ENCODE measurements at regions not wholly inside any gene's neighbourhood (a gene's known extent, or its start where the extent isn't known, plus 50 kb on each side); places are given as distances from the start of the nearest gene placed in this dataset.
A peak's percentile ranks its signal among the peaks of the same experiment; 100 is the strongest.

DNA sequence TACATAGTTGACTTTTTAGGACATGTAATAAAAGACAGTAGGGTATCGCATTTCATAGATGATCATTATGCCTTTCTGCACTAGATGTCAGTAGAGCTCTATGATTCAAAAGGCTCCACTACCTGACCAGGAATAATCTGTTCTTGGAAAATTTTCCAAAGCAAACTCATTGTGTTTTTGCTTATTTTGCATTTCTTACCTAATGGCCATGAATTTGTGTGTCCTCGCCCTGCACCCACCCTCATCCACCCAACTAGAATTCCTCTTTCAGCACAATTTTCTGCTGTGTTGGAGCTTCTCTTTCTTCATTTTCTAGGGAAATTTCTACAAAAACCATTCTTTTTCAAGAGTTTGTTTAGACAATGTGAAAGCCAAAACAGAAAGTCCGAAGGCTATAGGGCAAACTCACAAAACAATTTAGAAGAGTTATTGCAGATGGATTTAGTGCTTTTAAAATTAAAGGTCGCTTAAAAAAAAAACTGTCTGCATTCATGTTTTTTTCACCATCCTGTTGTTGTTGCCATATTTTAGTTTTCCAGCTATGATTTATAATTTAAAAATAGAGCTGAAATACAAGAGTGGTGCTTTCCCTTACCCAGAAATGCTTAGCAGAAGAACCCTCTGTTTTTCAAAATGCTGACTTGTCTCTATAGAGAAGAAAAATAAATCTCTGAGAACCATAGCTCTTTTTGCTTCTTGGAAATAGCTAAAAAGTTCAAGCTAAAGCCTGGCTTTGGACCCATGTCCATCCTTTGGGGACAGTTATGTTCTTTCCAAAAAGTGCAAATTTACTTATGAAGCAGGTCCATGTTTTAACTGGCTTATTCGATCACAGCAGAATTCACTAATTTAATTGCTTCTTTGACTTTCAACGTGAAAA lies 183.7 kb downstream of the SPATA18 start:
- DNase-seq, result peak in 1 of 2 donors; percentile 59

DNA sequence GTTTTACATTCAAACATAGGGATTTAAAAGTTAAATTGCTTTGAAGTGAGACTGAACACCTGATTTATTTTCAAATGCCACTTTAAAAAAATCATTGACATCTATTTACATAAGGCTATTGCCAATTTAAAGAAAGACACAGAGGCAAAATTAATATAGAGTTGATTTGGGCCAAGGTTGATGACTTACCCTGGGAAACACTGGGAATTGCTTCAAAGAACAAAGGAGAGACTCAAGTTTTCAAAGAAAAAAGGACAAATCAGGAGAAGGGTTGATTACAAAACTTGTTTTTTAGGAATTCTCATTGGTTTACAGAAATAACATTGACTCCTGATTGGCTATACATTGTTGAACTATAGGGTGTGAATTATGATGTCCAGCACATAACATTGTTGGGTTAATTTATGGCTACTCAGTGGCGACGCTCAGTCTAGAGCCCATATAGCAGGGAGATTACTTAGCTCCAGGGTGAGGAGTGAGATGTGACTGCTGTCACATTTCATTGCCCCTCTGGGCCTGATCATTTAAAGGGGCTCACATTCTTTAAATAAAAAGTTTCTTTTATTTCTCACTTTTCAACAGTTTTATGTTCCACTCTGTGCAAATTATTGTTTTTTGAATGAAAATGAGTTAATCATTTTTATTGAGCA lies 184.6 kb downstream of the SPATA18 start:
- DNase-seq, result no peak

DNA sequence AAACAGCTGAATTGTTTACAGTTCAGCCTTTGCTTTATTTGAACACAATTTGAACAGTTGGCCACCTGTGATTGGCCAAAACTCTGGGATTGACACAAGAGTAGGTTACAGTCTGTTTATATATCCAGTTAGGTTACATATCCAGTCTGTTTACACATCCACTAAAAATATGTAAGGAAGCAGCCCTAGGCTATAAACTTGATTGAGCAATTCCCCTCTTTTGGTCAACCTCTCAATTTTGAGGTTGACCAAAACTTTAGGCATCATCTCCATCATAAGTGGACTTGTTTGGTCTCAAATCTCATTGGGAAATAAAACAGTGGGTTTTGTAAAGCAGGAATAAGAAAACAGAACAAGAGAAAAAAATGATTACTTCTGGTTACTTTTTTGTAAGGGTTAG lies 190.8 kb downstream of the SPATA18 start:
- no peak for DNase-seq

DNA sequence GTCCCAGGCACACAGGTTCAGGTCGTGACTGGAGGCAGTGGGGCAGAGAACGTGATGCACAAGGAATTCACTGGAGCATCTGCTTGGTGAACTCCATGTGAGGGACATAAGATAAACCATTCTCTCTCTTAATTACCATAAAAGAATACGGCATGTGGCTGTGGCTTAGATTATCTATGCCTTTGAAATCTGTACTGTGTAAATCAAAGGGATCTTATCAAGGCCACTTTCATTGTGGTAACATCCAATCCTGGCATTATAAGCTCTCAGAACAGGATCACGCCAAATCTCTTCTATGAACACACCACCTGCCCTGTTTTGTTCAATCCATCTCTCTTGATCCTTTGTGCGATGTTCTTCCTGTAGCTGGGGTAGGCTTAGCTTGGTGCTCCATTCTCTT lies 192.3 kb downstream of the SPATA18 start:
- no peak for DNase-seq

DNA sequence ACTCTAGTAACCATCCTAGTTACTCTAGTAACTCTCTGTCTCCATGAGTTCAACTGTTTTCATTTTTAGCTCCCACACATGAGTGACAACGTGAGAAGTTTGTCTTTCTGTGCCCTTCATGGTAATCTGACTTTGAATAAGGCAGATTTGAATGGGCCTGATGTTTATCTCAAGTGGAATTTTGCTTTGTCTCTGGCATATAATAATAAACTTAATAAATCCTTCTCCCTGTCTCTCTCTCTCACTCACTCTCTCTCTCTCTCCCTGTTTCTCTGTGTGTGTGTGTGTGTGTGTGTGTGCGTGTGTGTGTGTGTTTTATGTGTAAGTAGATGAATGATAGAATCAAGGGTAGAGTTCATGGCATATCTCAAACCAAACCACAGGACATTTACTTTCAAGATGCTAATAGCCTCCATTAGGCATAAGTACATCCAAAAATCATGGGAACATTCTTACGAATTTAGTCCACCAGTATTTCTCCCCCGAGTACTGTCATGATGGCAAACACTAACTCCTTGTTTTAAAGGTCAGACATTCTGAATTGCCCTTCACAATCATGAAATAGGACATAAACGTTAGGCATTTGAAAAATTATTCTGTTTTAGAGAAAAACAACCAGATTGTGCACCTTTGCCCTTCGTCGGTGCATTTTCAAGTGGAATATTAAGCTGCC lies 193.1 kb downstream of the SPATA18 start:
- no peak for DNase-seq

DNA sequence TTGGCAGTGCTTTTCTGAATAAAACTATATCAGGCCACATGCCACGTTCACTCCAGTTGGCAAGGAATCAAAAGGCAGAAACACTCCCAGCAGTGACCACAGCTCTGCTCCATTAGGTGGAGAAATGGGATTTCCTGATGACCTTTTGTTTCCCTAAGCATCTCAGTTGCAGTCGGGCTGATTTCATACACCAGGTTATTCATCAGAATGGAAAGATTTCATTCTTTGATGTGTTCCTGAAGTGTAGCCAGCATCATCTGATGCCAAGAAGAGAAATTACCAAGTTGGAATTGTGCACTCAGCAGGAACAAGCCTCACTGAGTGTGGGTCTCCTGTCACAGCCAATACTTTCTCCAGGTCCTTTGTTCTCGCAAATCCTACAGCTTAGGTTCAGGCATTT lies 193.7 kb downstream of the SPATA18 start:
- no peak for DNase-seq

DNA sequence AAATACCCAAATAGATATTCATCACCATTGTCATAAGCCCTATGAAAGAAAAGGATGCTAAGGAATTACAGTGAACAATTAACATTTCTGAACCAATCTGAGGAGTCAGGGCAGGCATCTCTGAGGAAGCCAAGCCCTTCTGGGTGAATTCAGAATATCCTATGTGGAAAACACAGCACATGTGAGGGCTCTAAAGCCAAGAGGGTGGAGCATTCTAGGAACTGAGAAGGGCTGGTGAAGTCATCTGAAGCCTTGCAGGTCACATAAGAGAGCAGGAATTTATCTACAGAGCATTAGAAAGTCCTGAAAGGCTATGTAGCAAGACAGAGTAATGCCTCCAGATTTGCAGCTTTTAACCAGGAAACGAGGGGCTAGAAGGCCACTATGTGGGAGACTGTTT lies 195.7 kb downstream of the SPATA18 start:
- no peak for DNase-seq

DNA sequence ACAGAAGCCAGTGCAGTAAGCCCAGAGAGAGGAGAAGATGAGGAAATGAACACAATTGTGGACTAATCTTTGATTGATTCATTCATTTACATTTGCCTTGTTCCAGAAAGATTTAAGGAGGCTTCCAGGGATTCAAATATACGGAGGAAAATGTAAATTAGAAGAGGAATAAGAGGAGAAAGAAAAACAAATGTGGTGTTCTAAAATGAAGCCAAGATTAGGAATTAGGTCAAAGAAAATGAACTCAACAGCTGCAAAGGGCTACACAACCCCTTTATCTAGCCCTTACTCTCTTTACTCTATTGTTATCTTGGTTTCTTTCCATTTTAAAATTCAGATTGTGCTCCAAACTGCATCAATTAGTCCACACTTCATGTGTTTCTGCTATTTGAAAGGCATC lies 196.8 kb downstream of the SPATA18 start:
- no peak for DNase-seq

DNA sequence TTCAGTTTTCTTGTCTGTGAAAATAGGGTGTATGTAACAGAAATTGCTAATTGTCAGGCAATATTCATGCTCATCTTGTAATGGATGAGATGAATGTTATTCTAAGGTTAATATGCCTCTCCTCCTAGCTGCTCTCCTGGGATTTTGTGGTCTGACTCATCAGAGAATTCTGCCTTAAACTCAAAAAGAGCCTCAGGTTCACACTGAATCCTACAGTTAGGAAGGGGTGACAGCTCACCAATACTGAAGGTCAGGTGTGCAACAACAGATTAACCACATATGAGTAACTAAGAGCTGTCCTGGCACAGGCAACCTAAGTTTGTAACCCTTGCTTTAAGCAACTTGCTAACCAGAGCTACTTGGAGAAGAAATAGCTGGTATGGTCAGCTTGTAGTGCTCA lies 197.7 kb downstream of the SPATA18 start:
- no peak for DNase-seq

DNA sequence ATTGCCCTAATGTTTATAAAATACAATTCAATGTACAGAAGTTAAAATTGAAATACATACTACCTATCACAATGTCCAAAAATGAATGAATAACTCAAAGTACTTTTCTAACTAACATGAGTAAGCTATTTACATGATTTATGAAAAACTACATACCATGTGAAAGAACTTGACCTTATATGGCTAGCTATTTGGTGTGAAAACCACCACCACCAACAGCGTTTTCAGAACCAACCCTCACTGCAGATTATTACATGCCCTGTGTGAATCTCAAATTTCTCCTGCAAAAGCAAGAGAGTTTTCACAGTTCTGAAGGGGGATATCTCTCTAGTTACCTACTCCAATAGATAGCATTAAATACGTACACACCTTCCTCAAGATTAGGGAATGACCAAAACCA lies 198.5 kb downstream of the SPATA18 start:
- no peak for DNase-seq

DNA sequence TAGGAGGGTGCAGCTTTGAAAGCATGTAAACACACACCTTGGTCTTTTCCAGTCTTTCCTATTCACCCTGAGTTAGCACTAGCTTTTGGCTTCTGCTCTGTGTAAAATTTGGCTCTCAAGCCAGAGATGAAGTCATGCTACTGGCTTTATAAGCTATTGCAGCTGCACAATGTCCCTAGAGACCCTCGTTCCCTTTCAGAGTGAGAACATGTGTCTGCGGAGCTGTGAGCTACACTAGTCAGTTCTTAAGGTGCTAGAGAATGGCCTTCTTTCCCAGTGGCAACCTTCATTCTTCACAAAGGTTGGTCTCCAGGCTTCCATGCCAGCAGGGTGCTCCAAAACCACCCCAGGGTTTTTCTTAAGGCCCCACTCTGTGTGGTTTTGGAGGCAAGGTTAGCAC lies 199.1 kb downstream of the SPATA18 start:
- no peak for DNase-seq

DNA sequence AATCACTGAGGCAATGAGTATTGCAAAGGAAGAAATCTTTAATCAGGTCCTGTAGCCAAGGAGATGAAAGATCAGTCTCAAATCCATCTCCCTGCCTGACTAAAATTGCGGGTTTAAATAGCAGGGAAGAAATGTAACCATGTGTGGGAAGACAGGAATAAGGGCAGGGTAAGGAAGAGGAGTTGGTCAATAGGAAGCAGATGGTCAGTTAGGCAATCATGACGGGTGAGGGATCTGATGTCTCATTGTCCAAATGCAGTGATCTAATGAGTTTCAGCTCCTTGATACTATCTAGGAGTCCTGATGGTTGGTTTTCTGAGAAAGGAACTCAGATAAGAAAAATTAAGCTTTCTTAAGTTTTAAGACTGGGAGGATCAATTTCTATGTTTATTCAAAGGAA lies 200.8 kb downstream of the SPATA18 start:
- no peak for DNase-seq

DNA sequence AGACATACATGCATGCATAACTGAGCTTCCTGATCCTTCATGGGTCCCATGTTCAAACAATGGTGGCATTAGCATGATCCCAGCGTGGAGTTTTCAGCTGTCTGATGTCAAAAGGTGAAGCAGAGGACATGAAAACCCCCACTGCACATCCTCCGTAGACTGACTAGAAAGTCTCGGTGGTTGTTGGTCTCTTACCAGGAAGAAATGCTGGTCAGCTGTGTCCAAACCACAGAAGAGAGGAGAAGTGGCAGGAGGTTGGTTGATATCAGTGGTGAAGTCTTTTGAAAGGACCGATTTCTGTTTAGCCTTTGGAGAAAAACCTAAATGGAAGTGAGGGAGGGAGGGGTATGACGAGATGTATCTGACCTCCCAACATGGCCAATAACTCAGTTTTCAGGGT lies 201.9 kb downstream of the SPATA18 start:
- DNase-seq, result no peak

DNA sequence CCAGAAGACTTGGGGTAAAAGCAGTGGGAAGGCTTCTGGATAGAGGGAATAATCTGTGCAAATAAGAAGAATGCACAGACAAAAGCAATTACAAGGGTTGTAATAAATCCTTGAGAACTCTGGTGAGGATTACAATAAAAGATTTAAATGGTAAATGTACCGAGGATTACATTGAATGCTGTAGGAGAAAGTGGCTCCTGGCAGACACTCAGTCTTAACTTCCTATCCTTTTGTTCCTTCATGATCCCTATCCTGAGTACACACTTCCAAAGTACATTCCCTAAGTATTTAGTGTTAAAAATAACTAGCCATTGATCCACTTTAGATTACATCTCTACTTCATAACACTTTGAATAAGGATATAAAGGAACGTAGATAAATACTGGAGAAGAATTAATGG lies 205.4 kb downstream of the SPATA18 start:
- DNase-seq, result no peak

DNA sequence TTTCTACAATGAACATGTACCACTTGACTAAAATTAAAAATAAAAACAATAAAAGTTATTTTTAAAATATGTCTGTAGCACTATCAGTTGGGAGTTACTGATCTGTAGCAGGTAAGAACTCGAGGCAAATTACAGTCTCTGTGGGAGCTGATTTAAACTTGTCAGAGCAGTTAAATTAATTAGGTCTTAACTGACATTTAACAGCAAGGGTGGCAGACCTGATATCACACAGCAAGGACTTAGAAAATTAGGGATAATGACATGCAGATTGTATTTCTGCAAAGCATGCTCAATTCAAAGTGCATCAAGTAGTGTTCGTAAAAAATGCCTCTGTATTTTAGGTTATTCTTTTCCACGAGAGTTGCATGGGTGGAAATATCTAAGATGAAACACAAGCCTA lies 208.9 kb downstream of the SPATA18 start:
- no peak for DNase-seq

DNA sequence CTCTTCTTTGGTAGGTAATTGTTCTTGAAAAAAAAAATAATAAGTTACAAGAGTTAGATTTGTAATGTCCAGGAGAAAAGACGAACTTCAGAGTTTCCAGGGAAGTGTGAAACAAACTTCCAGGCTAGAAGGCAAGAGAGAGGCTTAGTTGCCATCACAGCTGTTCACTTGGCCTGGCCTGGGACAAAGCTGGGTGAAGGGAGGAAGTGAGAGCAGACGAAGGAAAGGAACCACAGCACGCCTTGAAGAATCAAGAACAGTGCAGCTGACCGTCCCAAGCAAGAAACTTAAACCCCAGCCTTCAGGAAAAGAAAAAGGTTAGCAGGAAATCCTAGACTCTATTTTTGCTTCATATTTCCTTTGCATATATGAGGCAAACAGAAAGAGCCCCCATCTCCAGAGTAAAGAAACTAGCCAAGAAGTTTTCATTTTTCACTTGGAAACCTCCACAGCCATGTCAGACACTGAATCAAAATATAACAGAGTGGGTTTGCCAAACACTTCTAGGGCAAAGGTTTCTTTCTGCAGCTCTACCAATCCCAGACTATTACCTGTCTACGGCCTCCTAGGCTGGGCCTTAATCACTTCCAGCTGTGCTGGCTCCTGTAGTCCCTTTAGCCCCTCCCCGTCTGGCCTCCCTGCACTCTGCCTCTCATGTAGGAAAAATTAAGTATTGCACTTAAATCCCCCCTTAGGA lies 209.6 kb downstream of the SPATA18 start:
- no peak for DNase-seq

DNA sequence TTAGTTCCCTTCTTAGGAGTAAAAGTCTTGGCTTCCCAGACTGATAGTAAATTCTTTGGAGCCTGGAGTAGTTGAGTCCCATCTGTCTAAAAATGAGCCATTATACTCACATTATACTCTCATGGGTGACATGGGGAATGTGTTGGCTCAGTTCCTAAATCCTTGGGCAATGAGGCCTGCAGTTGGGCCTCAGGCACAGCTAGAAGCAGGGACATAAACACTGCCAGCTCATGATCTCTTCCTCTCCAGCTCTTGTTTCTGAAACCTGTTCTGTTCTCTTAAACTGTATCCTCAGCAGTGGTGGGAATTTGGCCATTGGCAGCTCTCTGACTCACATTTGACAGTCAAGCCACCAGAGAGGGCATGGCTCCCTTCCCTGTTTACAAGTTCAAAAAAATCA lies 212.5 kb downstream of the SPATA18 start:
- DNase-seq, result no peak

DNA sequence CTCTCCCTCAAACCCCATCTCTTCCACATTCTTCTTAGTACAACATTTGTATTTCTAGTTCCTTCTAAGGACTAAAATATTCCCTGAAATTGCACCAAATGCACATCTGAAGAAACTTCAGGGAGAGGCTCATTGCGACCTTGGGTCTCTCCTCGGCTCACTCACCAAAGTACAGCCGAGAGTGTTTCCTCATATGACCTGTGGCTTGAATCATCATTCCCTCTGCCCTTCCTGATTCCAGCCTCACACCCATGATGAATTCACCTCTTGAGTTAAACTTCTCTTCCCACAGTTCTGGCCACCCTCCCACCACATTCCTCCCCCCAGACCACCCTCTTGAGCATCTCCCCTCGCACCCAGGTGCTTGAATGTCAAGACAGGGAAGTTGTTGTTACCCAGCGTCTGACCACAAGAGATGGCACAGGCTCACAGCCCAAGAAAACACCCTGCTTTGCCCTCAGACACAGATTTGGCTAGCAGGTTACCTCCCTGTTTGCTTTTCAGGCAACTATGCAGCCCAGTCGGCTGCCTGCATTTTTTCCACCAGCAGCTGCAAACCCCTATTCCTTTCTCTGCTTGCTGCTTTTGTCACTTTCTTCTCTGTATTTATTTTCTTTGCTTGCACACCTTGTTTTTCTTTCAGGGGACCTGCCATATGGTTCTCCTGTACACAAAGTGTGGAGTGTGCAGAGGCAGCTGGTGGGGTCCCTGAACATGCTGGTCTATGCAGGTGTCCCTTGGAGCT lies 214.8 kb downstream of the SPATA18 start:
- no peak for DNase-seq

DNA sequence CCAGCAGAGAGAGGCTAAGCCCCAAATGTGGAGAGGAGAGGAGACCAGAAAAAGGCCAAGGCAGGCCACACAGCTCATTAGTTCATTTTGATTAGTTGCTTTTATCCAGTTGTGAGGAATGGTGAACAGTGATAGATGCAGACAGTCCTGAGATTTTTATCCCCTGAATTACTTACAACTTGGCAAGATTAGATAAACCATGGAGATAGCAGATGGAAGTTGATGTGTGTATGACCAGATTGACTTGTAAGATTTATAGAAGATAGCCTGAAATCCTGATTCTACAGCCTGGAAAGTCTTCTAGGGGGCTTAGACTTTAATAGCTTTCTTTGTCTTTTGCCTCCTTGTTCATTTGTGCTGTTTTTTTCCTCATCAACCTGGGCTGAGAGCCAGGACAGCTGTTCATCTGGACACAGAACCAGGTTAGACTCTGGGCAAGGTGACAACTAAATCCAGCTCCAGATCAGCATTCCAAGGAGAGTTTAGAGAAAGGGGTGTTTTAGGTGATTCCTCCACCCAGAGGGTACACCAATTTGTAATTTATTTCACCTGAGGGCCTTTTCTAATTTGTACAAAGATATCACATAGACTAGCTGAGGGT lies 215.5 kb downstream of the SPATA18 start:
- no peak for DNase-seq

DNA sequence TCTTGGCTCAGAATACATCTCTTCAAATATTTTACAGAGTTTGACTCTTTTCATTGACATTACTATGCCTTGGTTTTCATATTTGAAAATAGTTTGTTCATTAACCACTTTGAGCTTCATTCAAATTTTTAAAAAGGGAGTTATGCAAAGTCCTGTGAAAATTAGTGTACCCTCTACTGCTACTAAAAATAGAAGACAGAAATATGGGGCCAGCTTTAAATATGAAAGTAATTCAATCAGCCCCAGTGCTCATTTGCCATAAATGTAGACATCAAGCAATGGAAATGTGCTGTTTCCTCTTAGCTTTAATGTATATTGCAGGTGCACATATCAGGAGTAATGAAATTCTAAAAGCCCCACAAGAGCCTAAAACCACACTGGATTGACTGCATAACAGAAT lies 218.7 kb downstream of the SPATA18 start:
- DNase-seq, result no peak

DNA sequence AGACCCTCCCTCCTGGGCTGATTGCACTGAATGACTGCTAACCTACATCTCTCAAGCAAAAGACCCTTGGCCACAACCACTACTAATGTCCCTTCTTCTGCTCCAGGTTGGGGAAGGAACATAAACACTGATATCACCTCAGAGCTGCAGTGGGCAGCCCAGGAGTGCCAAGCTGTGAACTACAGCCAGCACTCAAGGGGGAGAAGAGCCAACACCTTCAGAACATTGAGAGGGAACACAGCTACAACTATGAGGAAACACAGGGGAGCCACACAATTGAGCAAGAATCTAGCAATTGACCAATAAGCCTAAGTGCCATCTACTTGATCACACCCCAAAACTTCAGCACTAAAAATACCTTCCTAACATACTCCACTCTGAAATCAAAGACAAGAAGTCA lies 222.8 kb downstream of the SPATA18 start:
- DNase-seq, result no peak

DNA sequence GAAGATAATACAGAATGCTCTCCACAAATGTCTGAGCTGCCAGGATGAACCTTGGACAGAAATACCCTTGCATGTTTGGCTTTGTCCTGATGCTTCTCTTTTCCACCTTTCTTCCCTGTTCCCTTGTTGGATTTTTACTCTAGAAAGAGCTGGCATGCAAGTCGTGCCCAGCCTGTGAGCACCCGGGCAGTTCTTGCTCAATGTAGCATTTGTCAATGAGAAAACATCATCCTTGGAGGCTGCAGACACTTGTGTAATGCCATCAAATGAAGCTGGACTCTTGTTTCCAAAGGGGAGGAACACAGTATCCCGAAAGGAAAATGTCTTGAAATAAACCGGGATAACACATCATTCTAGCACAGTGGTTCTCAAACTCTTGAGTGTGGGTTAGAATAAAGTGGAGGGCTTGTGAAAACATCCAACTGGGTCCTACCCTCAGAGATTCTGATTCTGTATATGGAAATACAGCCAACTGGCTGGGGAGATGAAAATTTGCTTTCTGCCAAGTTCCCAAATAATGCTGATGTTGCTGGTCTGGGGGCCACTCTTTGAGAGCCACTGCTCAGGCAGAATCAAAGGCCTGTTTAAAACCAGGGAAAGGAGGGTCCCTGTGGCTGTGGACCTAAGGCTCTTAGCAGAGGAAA lies 237.2 kb downstream of the SPATA18 start:
- DNase-seq, result no peak
